ENCODE measurements at regions not wholly inside any gene's neighbourhood (a gene's known extent, or its start where the extent isn't known, plus 50 kb on each side); places are given as distances from the start of the nearest gene placed in this dataset.

DNA sequence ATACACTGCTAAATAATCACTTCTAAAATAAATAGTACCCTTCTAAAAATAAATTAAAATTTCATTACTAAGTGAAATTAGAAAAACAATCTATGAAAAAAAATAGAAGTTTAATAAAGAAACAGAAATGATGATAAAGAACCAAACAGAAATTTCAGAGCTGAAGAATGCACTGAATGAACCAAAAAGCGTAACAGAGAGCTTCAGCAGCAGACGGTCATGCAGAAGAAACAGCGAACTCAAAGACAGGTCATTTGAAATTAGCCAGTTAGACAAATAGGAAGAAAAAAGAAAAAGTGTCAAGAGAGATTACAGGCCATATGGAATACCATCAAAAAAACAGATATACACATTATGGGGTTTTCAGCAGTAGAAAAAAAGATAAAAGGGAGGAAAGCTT lies 706.7 kb downstream of the TBC1D32 start:
- TF ChIP-seq CTCF (conservative IDR thresholded peaks at IDR 0.05) = no peak
- no peak for TF ChIP-seq ZFX (IDR thresholded peaks at IDR 0.05)

All from C4-2B (cell line).